ENCODE measurements at regions not wholly inside any gene's neighbourhood (a gene's known extent, or its start where the extent isn't known, plus 50 kb on each side); places are given as distances from the start of the nearest gene placed in this dataset.
"Not testable (repeated sequence)": the region's sequence is repeated elsewhere in the genome, so short reads cannot be mapped to it uniquely, and the experiment has no call there.

DNA sequence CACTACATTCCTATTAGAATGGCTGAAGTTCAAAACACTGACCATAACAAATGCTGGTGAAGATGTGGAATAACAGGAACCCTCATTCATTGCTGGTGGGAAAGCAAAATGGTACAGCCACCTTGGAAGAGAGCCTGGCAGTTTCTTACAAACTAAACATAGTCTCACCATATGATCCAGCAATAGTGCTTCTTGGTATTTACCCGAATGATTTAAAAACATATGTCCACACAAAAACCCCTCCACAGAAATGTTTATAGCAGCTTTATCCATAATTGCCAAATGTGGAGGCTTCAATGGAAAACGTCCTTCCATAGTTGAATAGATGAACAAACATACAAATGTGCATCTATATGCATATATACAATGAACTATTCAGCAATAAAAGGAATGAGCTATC lies 330.8 kb downstream of the BTBD3 start:
- FAIRE-seq: no peak
- Histone ChIP-seq H3K4me3 (no peak overlapping the region), H3K27me3 (no peaks in the 10 kb centered on the region), H3K4me1 (no peaks in the 10 kb centered on the region), H3K9me3 (no peaks in the 10 kb centered on the region), H3K36me3 (no peaks in the 10 kb centered on the region), H3K27ac (no peak overlapping the region)
- TF ChIP-seq, protein P1, sequence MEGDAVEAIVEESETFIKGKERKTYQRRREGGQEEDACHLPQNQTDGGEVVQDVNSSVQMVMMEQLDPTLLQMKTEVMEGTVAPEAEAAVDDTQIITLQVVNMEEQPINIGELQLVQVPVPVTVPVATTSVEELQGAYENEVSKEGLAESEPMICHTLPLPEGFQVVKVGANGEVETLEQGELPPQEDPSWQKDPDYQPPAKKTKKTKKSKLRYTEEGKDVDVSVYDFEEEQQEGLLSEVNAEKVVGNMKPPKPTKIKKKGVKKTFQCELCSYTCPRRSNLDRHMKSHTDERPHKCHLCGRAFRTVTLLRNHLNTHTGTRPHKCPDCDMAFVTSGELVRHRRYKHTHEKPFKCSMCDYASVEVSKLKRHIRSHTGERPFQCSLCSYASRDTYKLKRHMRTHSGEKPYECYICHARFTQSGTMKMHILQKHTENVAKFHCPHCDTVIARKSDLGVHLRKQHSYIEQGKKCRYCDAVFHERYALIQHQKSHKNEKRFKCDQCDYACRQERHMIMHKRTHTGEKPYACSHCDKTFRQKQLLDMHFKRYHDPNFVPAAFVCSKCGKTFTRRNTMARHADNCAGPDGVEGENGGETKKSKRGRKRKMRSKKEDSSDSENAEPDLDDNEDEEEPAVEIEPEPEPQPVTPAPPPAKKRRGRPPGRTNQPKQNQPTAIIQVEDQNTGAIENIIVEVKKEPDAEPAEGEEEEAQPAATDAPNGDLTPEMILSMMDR (IDR thresholded peaks at IDR 0.05): no peak
- no peak for DNase-seq
- no peak for ATAC-seq
- WGBS, 2 donors: 60 to 72% methylated on average over 2 of the region's 2 CpGs
- intact Hi-C loops (cut with DNase I): no loop called here

DNA sequence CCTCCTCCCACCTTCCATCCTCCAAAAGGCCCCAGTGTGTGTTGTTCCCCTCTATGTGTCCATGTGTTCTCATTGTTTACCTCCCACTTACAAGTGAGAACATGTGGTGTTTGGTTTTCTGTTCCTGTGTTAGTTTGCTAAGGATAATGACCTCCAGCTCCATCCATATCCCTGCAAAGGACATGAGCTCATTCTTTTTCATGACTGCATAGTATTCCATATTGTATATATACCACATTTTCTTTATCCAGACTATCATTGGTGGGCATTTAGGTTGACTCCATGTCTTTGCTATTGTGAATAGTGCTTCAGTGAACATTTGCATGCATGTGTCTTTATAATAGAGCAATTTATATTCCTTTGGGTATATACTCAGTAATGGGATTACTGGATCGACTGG lies 333.0 kb downstream of the BTBD3 start:
- not testable (repeated sequence) for FAIRE-seq, ATAC-seq, H3K4me3 ChIP-seq

DNA sequence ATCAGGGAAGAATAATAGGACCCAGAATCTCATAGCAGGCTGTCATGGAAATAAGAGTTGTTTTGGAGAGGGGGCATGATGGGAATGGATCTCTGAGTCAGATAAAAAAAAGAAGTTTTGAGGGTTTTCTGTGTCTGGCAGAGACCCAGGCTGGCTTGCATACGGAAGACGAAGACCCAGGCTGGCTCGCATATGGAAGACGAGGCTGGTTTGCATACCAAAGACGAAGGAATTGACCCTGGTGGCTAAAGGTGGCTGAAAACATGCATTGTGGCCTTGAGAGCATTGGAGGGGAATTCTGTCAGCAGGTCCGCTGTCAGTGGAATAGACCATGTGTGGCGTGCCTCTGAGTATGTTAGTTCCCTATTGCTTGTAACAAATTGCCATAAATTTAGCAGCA lies 335.1 kb downstream of the BTBD3 start:
- H3K36me3 ChIP-seq: no peaks in the 10 kb centered on the region
- no peak for DNase-seq
- no peak overlapping the region for H3K27ac ChIP-seq
- no peaks in the 10 kb centered on the region for H3K4me1 ChIP-seq
- H3K9me3 ChIP-seq: no peaks in the 10 kb centered on the region
- TF ChIP-seq, protein P1 (IDR thresholded peaks at IDR 0.05): no peak
- no peak overlapping the region for H3K4me3 ChIP-seq
- no peak for ATAC-seq
- FAIRE-seq: no peak
- no peaks in the 10 kb centered on the region for H3K27me3 ChIP-seq
- 81 to 84% methylated on average over 7 of the region's 7 CpGs for WGBS, 2 donors
- intact Hi-C loops (cut with DNase I): no loop called here

More for the DNA sequence above, 333.0 kb downstream of the BTBD3 start:
- H3K27ac ChIP-seq; H3K4me1 ChIP-seq; H3K36me3 ChIP-seq; DNase-seq; H3K9me3 ChIP-seq; H3K27me3 ChIP-seq; intact Hi-C loops (cut with DNase I): not testable (repeated sequence)
- WGBS, 2 donors: 88 to 90% methylated on average over 1 of the region's 1 CpG

DNA sequence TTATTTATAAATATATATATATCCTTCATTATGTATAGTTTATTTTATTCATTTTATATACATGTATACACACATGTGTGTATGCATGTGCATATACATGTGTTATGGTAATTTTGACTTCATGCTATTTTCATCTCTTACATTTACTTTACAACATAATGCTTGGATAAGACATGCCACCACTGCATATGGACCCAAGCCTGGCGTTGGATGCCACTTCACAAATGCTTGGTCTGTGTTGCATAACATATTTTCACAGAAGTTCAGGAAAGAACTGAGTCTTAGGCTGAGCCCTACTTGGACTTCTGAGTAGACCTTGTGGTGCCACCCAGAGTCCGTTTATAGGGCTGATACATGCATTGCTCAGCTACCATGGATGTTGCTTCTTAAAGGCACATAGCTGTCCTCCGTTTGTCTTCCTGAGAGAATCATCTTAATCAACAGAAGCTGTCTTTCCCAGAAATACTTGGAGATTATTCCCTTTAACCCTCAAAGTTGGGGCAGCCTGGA lies 337.8 kb downstream of the BTBD3 start:
- TF ChIP-seq, protein P1 (IDR thresholded peaks at IDR 0.05): no peak
- ATAC-seq: no peak
- no peaks in the 10 kb centered on the region for H3K27me3 ChIP-seq
- no peak overlapping the region for H3K27ac ChIP-seq
- H3K4me1 ChIP-seq: no peaks in the 10 kb centered on the region
- no peak for FAIRE-seq
- H3K36me3 ChIP-seq: no peaks in the 10 kb centered on the region
- 62 to 70% methylated on average over 3 of the region's 3 CpGs for WGBS, 2 donors
- H3K4me3 ChIP-seq: no peak overlapping the region
- intact Hi-C loops (cut with DNase I): no loop called here
- DNase-seq: no peak
- no peaks in the 10 kb centered on the region for H3K9me3 ChIP-seq

DNA sequence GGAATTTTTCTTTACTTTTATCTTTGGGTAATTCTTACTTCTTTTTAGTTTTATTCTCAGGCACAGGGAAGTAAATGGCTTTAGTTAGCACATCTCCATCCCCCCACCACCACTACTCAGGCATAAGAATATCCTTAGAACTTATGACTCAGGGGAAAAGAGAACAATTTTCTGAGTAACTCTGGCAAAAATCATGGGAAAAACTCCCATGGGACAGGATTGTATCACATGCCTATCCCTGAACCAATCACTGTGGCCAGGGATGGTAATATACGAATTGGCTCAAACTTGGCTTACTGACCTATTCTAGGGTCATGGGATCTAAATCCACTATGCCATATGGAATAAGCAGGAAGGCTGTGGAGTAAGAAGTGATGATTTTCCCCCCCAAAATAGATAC lies 339.1 kb downstream of the BTBD3 start:
- Histone ChIP-seq H3K4me3 (no peak overlapping the region), H3K9me3 (no peaks in the 10 kb centered on the region), H3K27ac (no peak overlapping the region), H3K27me3 (no peaks in the 10 kb centered on the region), H3K4me1 (no peaks in the 10 kb centered on the region), H3K36me3 (no peaks in the 10 kb centered on the region)
- ATAC-seq: no peak
- TF ChIP-seq, protein P1 (IDR thresholded peaks at IDR 0.05): no peak
- intact Hi-C loops (cut with DNase I): no loop called here
- no peak for FAIRE-seq
- 60 to 61% methylated on average over 1 of the region's 1 CpG for WGBS, 2 donors
- DNase-seq: no peak
